OCI-LY3 (cell line): ENCODE measurements at regions not wholly inside any gene's neighbourhood (a gene's known extent, or its start where the extent isn't known, plus 50 kb on each side); places are given as distances from the start of the nearest gene placed in this dataset.

Experiments used
- CTCF ChIP-seq: fragments of 200-600, 300-600 bp; sonication (generic); IDR thresholded peaks from 2 replicates; pipeline ENCODE4 v1.5.1; 2014; ENCODE audit warnings: antibody characterized with exemption, low read length, low read depth
- EZH2phosphoT487 ChIP-seq: fragments of 200-600 bp; shearing (Covaris generic); IDR thresholded peaks from 2 replicates; pipeline ENCODE4 v1.6.1; 2018; ENCODE audit warnings: antibody characterized with exemption, mixed run types, low read depth

- no peak for TF ChIP-seq CTCF
- no peak for TF ChIP-seq EZH2phosphoT487
These were observed 684.2 kb downstream of the LTN1 start for GRCh38 chr21:28308516-28308915.
